ENCODE measurements at regions not wholly inside any gene's neighbourhood (a gene's known extent, or its start where the extent isn't known, plus 50 kb on each side); places are given as distances from the start of the nearest gene placed in this dataset.

DNA sequence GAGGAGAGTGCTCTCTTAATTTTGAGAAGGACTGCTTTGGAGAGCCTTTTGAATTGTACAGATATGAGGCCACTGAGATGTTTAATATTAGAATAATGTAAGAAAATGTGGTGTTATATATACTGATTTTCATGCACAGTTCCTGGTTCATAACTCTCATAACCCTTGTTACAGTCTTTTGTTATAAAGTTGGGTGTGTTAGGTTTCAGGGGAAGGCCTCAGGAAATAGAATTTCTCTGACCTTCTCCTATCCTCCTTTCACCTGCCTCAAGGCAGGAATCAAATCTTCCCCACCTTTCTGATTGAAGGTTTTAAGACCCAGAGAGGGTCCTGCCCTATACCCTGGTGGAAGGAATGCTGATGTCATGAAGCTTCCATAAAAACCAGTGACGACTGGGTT lies 245.9 kb downstream of the NSUN3 start:
- TF ChIP-seq, protein P1, sequence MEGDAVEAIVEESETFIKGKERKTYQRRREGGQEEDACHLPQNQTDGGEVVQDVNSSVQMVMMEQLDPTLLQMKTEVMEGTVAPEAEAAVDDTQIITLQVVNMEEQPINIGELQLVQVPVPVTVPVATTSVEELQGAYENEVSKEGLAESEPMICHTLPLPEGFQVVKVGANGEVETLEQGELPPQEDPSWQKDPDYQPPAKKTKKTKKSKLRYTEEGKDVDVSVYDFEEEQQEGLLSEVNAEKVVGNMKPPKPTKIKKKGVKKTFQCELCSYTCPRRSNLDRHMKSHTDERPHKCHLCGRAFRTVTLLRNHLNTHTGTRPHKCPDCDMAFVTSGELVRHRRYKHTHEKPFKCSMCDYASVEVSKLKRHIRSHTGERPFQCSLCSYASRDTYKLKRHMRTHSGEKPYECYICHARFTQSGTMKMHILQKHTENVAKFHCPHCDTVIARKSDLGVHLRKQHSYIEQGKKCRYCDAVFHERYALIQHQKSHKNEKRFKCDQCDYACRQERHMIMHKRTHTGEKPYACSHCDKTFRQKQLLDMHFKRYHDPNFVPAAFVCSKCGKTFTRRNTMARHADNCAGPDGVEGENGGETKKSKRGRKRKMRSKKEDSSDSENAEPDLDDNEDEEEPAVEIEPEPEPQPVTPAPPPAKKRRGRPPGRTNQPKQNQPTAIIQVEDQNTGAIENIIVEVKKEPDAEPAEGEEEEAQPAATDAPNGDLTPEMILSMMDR (IDR thresholded peaks at IDR 0.05; ENCODE audit: poor library complexity), result no peak
- no peak for TF ChIP-seq EZH2 (IDR thresholded peaks at IDR 0.05; ENCODE audit: borderline replicate concordance)
- TF ChIP-seq EZH2phosphoT487 (IDR thresholded peaks at IDR 0.05; ENCODE audit: low read depth, severe bottlenecking, unreplicated experiment), result no peak
